Suprapubic skin (tissue), 4 donors: ENCODE measurements at regions not wholly inside any gene's neighbourhood (a gene's known extent, or its start where the extent isn't known, plus 50 kb on each side); places are given as distances from the start of the nearest gene placed in this dataset.

ENCODE experiments used
- DNase-seq, 2 donors: peaks; one replicate each; pipeline ENCODE4 v3.0.0-alpha.2; 2019; ENCODE audit warnings: low spot score in 2 of 2
- H3K27ac ChIP-seq: fragments of 200-600 bp; sonication (generic); one replicate; pipeline ENCODE4 v1.5.1; 2019
- H3K27me3 ChIP-seq: fragments of 200-600 bp; sonication (generic); one replicate; pipeline ENCODE4 v1.5.1; 2019
- H3K36me3 ChIP-seq: fragments of 200-600 bp; sonication (generic); one replicate; pipeline ENCODE4 v1.5.1; 2019
- H3K4me1 ChIP-seq: fragments of 200-600 bp; sonication (generic); one replicate; pipeline ENCODE4 v1.5.1; 2019
- H3K4me3 ChIP-seq: fragments of 200-600 bp; sonication (generic); one replicate; pipeline ENCODE4 v1.5.1; 2019; ENCODE audit warnings: mild to moderate bottlenecking
- H3K9me3 ChIP-seq: fragments of 200-600 bp; sonication (generic); one replicate; pipeline ENCODE4 v1.5.1; 2019
- CTCF ChIP-seq, 2 donors: fragments of 200-600 bp in 1 of 2; fragments of 450-650 bp in 1 of 2; sonication (generic) in 1 of 2; IDR thresholded peaks; one replicate each; pipeline ENCODE4 v1.5.1; 2016 to 2019; ENCODE audit warnings: antibody characterized with exemption in 2 of 2, mild to moderate bottlenecking in 1 of 2, moderate library complexity in 1 of 2
- EP300 ChIP-seq: sonication (generic); formaldehyde crosslinking; IDR thresholded peaks from one replicate; pipeline ENCODE4 v1.6.1; 2017; ENCODE audit warnings: antibody characterized with exemption
- POLR2A ChIP-seq, 2 donors: fragments of 450-650 bp; IDR thresholded peaks; one replicate each; pipeline ENCODE4 v1.6.1; 2017; ENCODE audit warnings: antibody characterized with exemption in 2 of 2, mild to moderate bottlenecking in 2 of 2, moderate library complexity in 2 of 2
- POLR2AphosphoS5 ChIP-seq, 3 donors: sonication (generic); formaldehyde crosslinking; IDR thresholded peaks; one replicate each; pipeline ENCODE4 v1.6.1; 2017; ENCODE audit warnings: antibody characterized with exemption in 3 of 3
- WGBS: methylation state at CpG from one replicate; pipeline ENCODE4 v1.1.5; 2018; 5-methylcytosine and 5-hydroxymethylcytosine counted together

DNA sequence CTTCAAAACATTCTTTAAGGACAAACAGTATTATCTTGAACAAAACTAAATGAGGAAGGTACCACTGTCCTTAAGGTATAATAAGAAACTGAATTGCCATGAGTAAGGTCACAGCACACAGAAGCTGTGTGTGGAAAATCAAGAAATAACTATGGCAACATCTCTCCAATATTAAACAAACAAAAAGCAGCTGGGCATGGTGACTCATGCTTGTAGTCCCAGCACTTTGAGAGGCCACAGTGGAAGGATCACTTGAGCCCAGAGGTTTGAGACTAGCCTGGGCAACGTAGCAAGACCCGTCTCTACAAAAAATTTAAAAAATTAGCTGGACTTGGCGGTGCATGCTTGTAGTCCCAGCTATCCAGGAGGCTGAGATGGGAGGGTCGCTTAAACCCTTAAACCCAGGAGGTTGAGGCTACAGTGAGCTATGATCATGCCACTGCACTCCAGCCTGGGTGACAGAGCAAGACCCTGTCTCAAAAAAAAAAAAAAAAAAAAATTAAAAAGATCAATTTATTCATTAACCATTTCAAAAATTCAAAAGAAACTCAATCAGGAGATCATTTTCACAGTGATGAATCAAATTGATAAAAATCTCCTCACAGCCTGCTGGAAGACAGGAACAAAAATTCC is 195.4 kb downstream of the SKIDA1 start:
- Histone ChIP-seq H3K27ac (no peak overlapping the region), H3K27me3 (no peaks in the 10 kb centered on the region), H3K36me3 (no peaks in the 10 kb centered on the region), H3K4me1 (peaks cover 19% of the 10 kb centered on the region), H3K4me3 (no peak overlapping the region), H3K9me3 (no peaks in the 10 kb centered on the region)
- 56% methylated on average over 4 of the region's 4 CpGs for WGBS
- DNase-seq = peak in 1 of 2 donors; percentile 57
- TF ChIP-seq CTCF (IDR thresholded peaks at IDR 0.05) (no peak), POLR2A (IDR thresholded peaks at IDR 0.05) (no peak), EP300 (no peak), POLR2AphosphoS5 (IDR thresholded peaks at IDR 0.05) (no peak)

- Histone ChIP-seq H3K27me3 (no peaks in the 10 kb centered on the region), H3K4me3 (no peak overlapping the region), H3K4me1 (peaks cover 10% of the 10 kb centered on the region), H3K36me3 (no peaks in the 10 kb centered on the region), H3K9me3 (no peaks in the 10 kb centered on the region), H3K27ac (no peak overlapping the region)
- peak in 1 of 2 donors; percentile 37 for DNase-seq
- TF ChIP-seq POLR2AphosphoS5 (IDR thresholded peaks at IDR 0.05) (no peak), CTCF (IDR thresholded peaks at IDR 0.05) (no peak), EP300 (no peak)
- whole genome bisulfite sequencing = 75% methylated on average over 10 of the region's 10 CpGs
Measured at GRCh38 chr10:21327289-21327993, 198.0 kb downstream of the SKIDA1 start.

- Histone ChIP-seq H3K27me3 (no peaks in the 10 kb centered on the region), H3K36me3 (no peaks in the 10 kb centered on the region), H3K9me3 (no peaks in the 10 kb centered on the region), H3K4me1 (peaks cover 10% of the 10 kb centered on the region), H3K4me3 (no peak overlapping the region), H3K27ac (no peak overlapping the region)
- 92% methylated on average over 5 of the region's 5 CpGs for WGBS
- TF ChIP-seq POLR2AphosphoS5 (IDR thresholded peaks at IDR 0.05) (no peak), CTCF (IDR thresholded peaks at IDR 0.05) (no peak), POLR2A (IDR thresholded peaks at IDR 0.05) (no peak)
- DNase-seq = peak in 1 of 2 donors; percentile 9
Measured at GRCh38 chr10:21326594-21327288, 198.7 kb downstream of the SKIDA1 start.

GRCh38 chr10:21318540-21319167 is 206.8 kb downstream of the SKIDA1 start:
- no peaks in the 10 kb centered on the region for H3K36me3 ChIP-seq
- H3K9me3 ChIP-seq = no peaks in the 10 kb centered on the region
- no peak overlapping the region for H3K4me3 ChIP-seq
- H3K27ac ChIP-seq = no peak overlapping the region
- WGBS = 83% methylated on average over 10 of the region's 15 CpGs
- DNase-seq = peak in 1 of 2 donors; percentile 50
- no peaks in the 10 kb centered on the region for H3K27me3 ChIP-seq
- TF ChIP-seq EP300 (no peak), POLR2AphosphoS5 (IDR thresholded peaks at IDR 0.05) (no peak), POLR2A (IDR thresholded peaks at IDR 0.05) (no peak), CTCF (IDR thresholded peaks at IDR 0.05) (no peak)
- H3K4me1 ChIP-seq = peaks cover 20% of the 10 kb centered on the region

GRCh38 chr10:21317902-21318301 is 207.6 kb downstream of the SKIDA1 start:
- TF ChIP-seq POLR2AphosphoS5 (IDR thresholded peaks at IDR 0.05) = no peak
- no peak for TF ChIP-seq POLR2A (IDR thresholded peaks at IDR 0.05)
- TF ChIP-seq CTCF (IDR thresholded peaks at IDR 0.05) = no peak
- TF ChIP-seq EP300 = no peak
- Histone ChIP-seq H3K27me3 (no peaks in the 10 kb centered on the region), H3K4me3 (no peak overlapping the region), H3K9me3 (no peaks in the 10 kb centered on the region), H3K4me1 (peaks cover 20% of the 10 kb centered on the region), H3K27ac (no peak overlapping the region), H3K36me3 (no peaks in the 10 kb centered on the region)
- WGBS = 94% methylated on average over 3 of the region's 3 CpGs
- DNase-seq = peak in 1 of 2 donors; percentile 43
